ENCODE measurements at regions not wholly inside any gene's neighbourhood (a gene's known extent, or its start where the extent isn't known, plus 50 kb on each side); places are given as distances from the start of the nearest gene placed in this dataset.

- H3K4me3 ChIP-seq (ENCODE audit: low read depth, low read length), result no peak overlapping the region
- DNase-seq (ENCODE audit: low read depth), result no peak
- TF ChIP-seq CTCF (conservative IDR thresholded peaks at IDR 0.05; ENCODE audit: low read depth, low read length), result no peak
These were observed 220.5 kb downstream of the CENPF start for GRCh38 chr1:214823311-214824117.

- no peak overlapping the region for H3K4me3 ChIP-seq (ENCODE audit: low read depth, low read length)
- TF ChIP-seq CTCF (conservative IDR thresholded peaks at IDR 0.05; ENCODE audit: low read depth, low read length), result no peak
- DNase-seq (ENCODE audit: low read depth), result peak; percentile 30
These were observed 221.8 kb downstream of the CENPF start for GRCh38 chr1:214824763-214825162.

GRCh38 chr1:214826619-214827018, 223.6 kb downstream of the CENPF start:
- TF ChIP-seq CTCF (conservative IDR thresholded peaks at IDR 0.05; ENCODE audit: low read depth, low read length), result no peak
- DNase-seq (ENCODE audit: low read depth), result no peak
- no peak overlapping the region for H3K4me3 ChIP-seq (ENCODE audit: low read depth, low read length)

GRCh38 chr1:214827883-214828282, 224.9 kb downstream of the CENPF start:
- DNase-seq (ENCODE audit: low read depth), result no peak
- no peak overlapping the region for H3K4me3 ChIP-seq (ENCODE audit: low read depth, low read length)
- no peak for TF ChIP-seq CTCF (conservative IDR thresholded peaks at IDR 0.05; ENCODE audit: low read depth, low read length)

- DNase-seq (ENCODE audit: low read depth), result peak; percentile 9
- H3K4me3 ChIP-seq (ENCODE audit: low read depth, low read length), result no peak overlapping the region
- TF ChIP-seq CTCF (conservative IDR thresholded peaks at IDR 0.05; ENCODE audit: low read depth, low read length), result no peak
These were observed 227.9 kb downstream of the CENPF start for GRCh38 chr1:214830941-214831340.

GRCh38 chr1:214831956-214832355, 229.0 kb downstream of the CENPF start:
- TF ChIP-seq CTCF (conservative IDR thresholded peaks at IDR 0.05; ENCODE audit: low read depth, low read length), result no peak
- no peak for DNase-seq (ENCODE audit: low read depth)
- H3K4me3 ChIP-seq (ENCODE audit: low read depth, low read length), result no peak overlapping the region

GRCh38 chr1:214833178-214833756, 230.3 kb downstream of the CENPF start:
- DNase-seq (ENCODE audit: low read depth), result peak; percentile 81
- TF ChIP-seq CTCF (conservative IDR thresholded peaks at IDR 0.05; ENCODE audit: low read depth, low read length), result no peak
- H3K4me3 ChIP-seq (ENCODE audit: low read depth, low read length), result no peak overlapping the region

Data from choroid plexus epithelial cell (primary cell).